KMS-11 (cell line): ENCODE measurements at regions not wholly inside any gene's neighbourhood (a gene's known extent, or its start where the extent isn't known, plus 50 kb on each side); places are given as distances from the start of the nearest gene placed in this dataset.

Experiments used
- H2AFZ ChIP-seq: fragments of 200-600 bp; sonication (generic); 2 replicates; pipeline ENCODE4 v1.6.1; 2016; ENCODE audit warnings: antibody characterized with exemption, mixed run types, low read depth
- H3K27ac ChIP-seq: fragments of 200-600 bp; sonication (generic); 2 replicates; pipeline ENCODE4 v1.6.1; 2016; ENCODE audit warnings: mild to moderate bottlenecking, mixed run types
- H3K27me3 ChIP-seq: fragments of 200-600 bp; sonication (generic); 2 replicates; pipeline ENCODE4 v1.6.1; 2017; ENCODE audit warnings: mild to moderate bottlenecking, low read depth, mixed run types, moderate library complexity; ENCODE audit not compliant: insufficient read depth
- H3K36me3 ChIP-seq: fragments of 200-600 bp; sonication (generic); 2 replicates; pipeline ENCODE4 v1.6.1; 2017; ENCODE audit warnings: mild to moderate bottlenecking, mixed run types; ENCODE audit not compliant: insufficient read depth
- H3K4me1 ChIP-seq: fragments of 200-600 bp; sonication (generic); 2 replicates; pipeline ENCODE4 v1.6.1; 2016; ENCODE audit warnings: mild to moderate bottlenecking, low read depth, mixed run types; ENCODE audit not compliant: poor library complexity, severe bottlenecking
- H3K4me2 ChIP-seq: fragments of 200-600 bp; sonication (generic); 2 replicates; pipeline ENCODE4 v1.7.0; 2016; ENCODE audit warnings: mild to moderate bottlenecking, mixed run types
- H3K4me3 ChIP-seq: fragments of 200-600 bp; sonication (generic); IDR thresholded peaks from 2 replicates; pipeline ENCODE4 v1.6.1; 2017; ENCODE audit warnings: low read depth, low read length, mixed read lengths; ENCODE audit not compliant: insufficient read depth
- H3K79me2 ChIP-seq: fragments of 200-600 bp; sonication (generic); 2 replicates; pipeline ENCODE4 v1.6.1; 2016; ENCODE audit warnings: low read depth, mixed run types; ENCODE audit not compliant: insufficient read depth
- H3K9ac ChIP-seq: fragments of 200-600 bp; sonication (generic); 2 replicates; pipeline ENCODE4 v1.6.1; 2016; ENCODE audit warnings: mild to moderate bottlenecking, mixed run types
- H4K20me1 ChIP-seq: fragments of 200-600 bp; sonication (generic); 2 replicates; pipeline ENCODE4 v1.6.1; 2016; ENCODE audit warnings: mild to moderate bottlenecking, mixed run types; ENCODE audit not compliant: insufficient read depth
- CTCF ChIP-seq: fragments of 200-600 bp; sonication (generic); conservative IDR thresholded peaks from 2 replicates; pipeline ENCODE4 v1.6.1; 2017; ENCODE audit warnings: low read depth, mild to moderate bottlenecking, antibody characterized with exemption, low read length, moderate library complexity, mixed read lengths

GRCh38 chr20:4524792-4525191 is 161.5 kb upstream of the PRNP start:
- no peaks in the 10 kb centered on the region for H3K36me3 ChIP-seq
- no peak overlapping the region for H3K27ac ChIP-seq
- no peak overlapping the region for H3K9ac ChIP-seq
- no peaks in the 10 kb centered on the region for H3K79me2 ChIP-seq
- H3K4me3 ChIP-seq, result no peak overlapping the region
- TF ChIP-seq CTCF, result no peak
- H3K4me1 ChIP-seq, result no peaks in the 10 kb centered on the region
- H3K27me3 ChIP-seq, result no peaks in the 10 kb centered on the region
- H2AFZ ChIP-seq, result no peak overlapping the region
- H3K4me2 ChIP-seq, result no peak overlapping the region
- no peaks in the 10 kb centered on the region for H4K20me1 ChIP-seq

DNA sequence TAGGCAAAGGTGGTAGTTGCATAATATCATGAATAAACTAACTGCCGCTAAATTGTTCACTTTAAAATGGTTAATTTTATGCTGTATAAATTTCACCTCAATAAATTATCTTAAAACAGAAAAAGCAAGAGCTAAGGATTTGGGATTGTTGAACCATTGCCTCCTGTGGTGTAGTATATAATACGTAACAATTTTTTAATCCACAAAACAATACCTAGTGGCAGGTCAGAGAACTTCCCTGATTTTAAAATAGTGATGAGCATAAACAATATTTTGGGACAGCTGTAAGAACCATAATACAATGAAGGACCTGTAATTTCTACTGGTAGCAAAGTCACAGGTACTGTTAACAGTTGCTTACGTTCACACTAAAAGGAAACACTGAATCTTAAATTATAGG is 161.9 kb upstream of the PRNP start:
- no peak for TF ChIP-seq CTCF
- Histone ChIP-seq H4K20me1 (no peaks in the 10 kb centered on the region), H3K36me3 (no peaks in the 10 kb centered on the region), H3K27ac (no peak overlapping the region), H3K27me3 (no peaks in the 10 kb centered on the region), H3K9ac (no peak overlapping the region), H3K4me3 (no peak overlapping the region), H3K4me1 (no peaks in the 10 kb centered on the region), H3K79me2 (no peaks in the 10 kb centered on the region), H3K4me2 (no peak overlapping the region), H2AFZ (no peak overlapping the region)

- no peaks in the 10 kb centered on the region for H4K20me1 ChIP-seq
- H3K9ac ChIP-seq, result no peak overlapping the region
- H3K4me1 ChIP-seq, result no peaks in the 10 kb centered on the region
- H2AFZ ChIP-seq, result no peak overlapping the region
- H3K27me3 ChIP-seq, result no peaks in the 10 kb centered on the region
- no peaks in the 10 kb centered on the region for H3K79me2 ChIP-seq
- no peaks in the 10 kb centered on the region for H3K36me3 ChIP-seq
- no peak overlapping the region for H3K4me2 ChIP-seq
- no peak for TF ChIP-seq CTCF
- H3K4me3 ChIP-seq, result no peak overlapping the region
- no peak overlapping the region for H3K27ac ChIP-seq
Measured at GRCh38 chr20:4522310-4522709, 163.9 kb upstream of the PRNP start.

DNA sequence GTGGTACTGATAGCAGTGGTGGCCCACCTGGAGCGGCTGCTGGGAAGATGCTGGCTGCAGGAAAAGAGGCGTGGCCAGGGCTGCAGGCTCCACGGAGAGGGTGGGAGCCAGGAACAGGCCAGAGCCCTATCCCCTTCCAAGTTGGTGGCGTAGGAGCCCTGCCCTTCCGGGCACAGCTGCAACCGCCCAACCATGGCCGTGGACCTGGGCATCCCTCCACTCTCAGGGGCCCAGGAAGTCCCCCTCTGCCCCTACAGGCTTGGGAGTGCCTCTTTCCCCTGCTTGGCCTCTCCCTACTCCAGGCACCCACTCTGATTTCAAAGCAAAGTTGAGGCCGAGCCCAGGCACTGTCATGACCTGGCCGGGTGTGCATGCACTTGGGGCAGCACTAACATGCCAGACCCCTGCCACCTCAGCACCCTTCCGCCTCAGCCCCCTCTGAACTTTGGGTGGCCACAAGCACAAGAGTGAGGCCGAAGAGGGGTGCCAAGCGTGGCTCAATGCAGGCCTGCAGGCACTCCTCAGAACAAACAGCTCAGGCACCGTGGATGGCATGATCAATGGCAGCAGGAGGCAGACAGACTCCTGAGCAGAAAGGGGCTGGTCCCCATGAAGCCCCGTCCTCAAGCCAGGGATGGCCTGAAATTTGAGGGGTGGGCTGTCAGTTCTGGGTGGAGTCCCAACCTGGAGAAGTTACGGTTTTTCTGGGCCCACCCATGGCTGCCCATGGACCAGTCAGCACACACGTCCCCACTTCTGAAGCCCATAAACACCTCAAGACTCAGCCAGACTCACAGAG is 164.9 kb upstream of the PRNP start:
- H3K4me2 ChIP-seq, result no peak overlapping the region
- no peaks in the 10 kb centered on the region for H3K36me3 ChIP-seq
- no peak overlapping the region for H3K4me3 ChIP-seq
- no peak overlapping the region for H3K9ac ChIP-seq
- H3K27ac ChIP-seq, result no peak overlapping the region
- H3K4me1 ChIP-seq, result no peaks in the 10 kb centered on the region
- no peak overlapping the region for H2AFZ ChIP-seq
- no peaks in the 10 kb centered on the region for H3K79me2 ChIP-seq
- H3K27me3 ChIP-seq, result no peaks in the 10 kb centered on the region
- no peaks in the 10 kb centered on the region for H4K20me1 ChIP-seq
- no peak for TF ChIP-seq CTCF
